ENCODE measurements at regions not wholly inside any gene's neighbourhood (a gene's known extent, or its start where the extent isn't known, plus 50 kb on each side); places are given as distances from the start of the nearest gene placed in this dataset.

- intact Hi-C loops (cut with DNase I) = no loop called here
- H3K9me3 ChIP-seq = no peaks in the 10 kb centered on the region
- TF ChIP-seq, protein P1, sequence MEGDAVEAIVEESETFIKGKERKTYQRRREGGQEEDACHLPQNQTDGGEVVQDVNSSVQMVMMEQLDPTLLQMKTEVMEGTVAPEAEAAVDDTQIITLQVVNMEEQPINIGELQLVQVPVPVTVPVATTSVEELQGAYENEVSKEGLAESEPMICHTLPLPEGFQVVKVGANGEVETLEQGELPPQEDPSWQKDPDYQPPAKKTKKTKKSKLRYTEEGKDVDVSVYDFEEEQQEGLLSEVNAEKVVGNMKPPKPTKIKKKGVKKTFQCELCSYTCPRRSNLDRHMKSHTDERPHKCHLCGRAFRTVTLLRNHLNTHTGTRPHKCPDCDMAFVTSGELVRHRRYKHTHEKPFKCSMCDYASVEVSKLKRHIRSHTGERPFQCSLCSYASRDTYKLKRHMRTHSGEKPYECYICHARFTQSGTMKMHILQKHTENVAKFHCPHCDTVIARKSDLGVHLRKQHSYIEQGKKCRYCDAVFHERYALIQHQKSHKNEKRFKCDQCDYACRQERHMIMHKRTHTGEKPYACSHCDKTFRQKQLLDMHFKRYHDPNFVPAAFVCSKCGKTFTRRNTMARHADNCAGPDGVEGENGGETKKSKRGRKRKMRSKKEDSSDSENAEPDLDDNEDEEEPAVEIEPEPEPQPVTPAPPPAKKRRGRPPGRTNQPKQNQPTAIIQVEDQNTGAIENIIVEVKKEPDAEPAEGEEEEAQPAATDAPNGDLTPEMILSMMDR (IDR thresholded peaks at IDR 0.05) = no peak
- H3K4me1 ChIP-seq = no peaks in the 10 kb centered on the region
- ATAC-seq (no peak), FAIRE-seq (no peak), DNase-seq (no peak)
- no peak overlapping the region for H3K4me3 ChIP-seq
- 80 to 83% methylated on average over 2 of the region's 2 CpGs for WGBS, 2 donors
- H3K36me3 ChIP-seq = no peaks in the 10 kb centered on the region
- H3K27ac ChIP-seq = no peak overlapping the region
- H3K27me3 ChIP-seq = no peaks in the 10 kb centered on the region
Measured at GRCh38 chr5:53183880-53184279, 74.3 kb upstream of the MOCS2 start.

- no peak for FAIRE-seq
Measured at GRCh38 chr5:53191548-53192165, 82.1 kb upstream of the MOCS2 start.

DNA sequence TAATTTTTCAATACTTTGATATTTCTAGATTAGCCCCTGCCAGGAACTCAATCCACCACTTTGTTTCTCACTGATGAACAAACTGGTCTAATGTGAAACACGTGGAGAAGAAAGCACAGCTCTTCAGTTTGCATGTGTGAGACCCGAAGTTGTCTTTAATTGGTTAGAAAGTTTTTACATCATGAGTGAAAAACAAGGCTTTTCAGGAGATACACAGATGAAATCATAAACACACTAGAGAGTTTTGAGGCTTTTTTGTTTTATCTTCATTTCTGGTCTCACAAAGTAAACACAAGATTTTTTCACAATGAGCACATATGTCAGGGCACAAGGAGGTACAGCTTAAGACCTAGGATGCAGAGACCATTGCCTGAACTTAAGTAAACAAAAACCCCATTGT, 84.5 kb upstream of the MOCS2 start:
- no peaks in the 10 kb centered on the region for H3K9me3 ChIP-seq
- H3K4me1 ChIP-seq = no peaks in the 10 kb centered on the region
- ATAC-seq (no peak), FAIRE-seq (no peak), DNase-seq (no peak)
- WGBS, 2 donors = 28 to 44% methylated on average over 2 of the region's 2 CpGs
- intact Hi-C loops (cut with DNase I) = no loop called here
- TF ChIP-seq, protein P1 (IDR thresholded peaks at IDR 0.05) = no peak
- H3K27me3 ChIP-seq = no peaks in the 10 kb centered on the region
- no peak overlapping the region for H3K27ac ChIP-seq
- no peak overlapping the region for H3K4me3 ChIP-seq
- H3K36me3 ChIP-seq = no peaks in the 10 kb centered on the region

More at GRCh38 chr5:53191548-53192165, 82.1 kb upstream of the MOCS2 start:
- DNase-seq (no peak), ATAC-seq (no peak)
- intact Hi-C loops (cut with DNase I) = no loop called here
- WGBS, 2 donors = 45 to 56% methylated on average over 4 of the region's 4 CpGs
- no peaks in the 10 kb centered on the region for H3K36me3 ChIP-seq
- no peak overlapping the region for H3K27ac ChIP-seq
- no peaks in the 10 kb centered on the region for H3K27me3 ChIP-seq
- TF ChIP-seq, protein P1 (IDR thresholded peaks at IDR 0.05) = no peak
- no peaks in the 10 kb centered on the region for H3K9me3 ChIP-seq
- H3K4me3 ChIP-seq = no peak overlapping the region
- H3K4me1 ChIP-seq = no peaks in the 10 kb centered on the region

DNA sequence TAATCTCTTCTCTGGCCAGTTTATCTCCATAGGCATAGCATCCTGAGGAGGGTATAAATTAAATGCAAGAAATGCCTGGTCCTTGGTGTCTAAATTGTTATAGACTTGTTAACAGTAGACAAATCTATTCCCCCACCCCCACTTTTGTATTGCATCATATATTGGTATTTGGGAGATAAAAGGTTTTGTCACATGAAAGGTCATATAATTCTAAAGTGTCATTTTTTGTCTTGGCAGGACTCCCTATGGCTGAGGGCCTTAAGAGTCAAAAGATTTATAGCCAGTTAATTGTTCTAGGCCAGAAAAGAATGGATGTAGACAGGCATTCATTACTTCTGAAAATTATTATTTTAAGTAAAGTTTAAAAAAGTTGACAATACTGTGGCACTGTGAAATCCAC, 90.3 kb upstream of the MOCS2 start:
- H3K27ac ChIP-seq = no peak overlapping the region
- H3K4me1 ChIP-seq = no peaks in the 10 kb centered on the region
- H3K36me3 ChIP-seq = no peaks in the 10 kb centered on the region
- DNase-seq (no peak), FAIRE-seq (no peak), ATAC-seq (no peak)
- TF ChIP-seq, protein P1 (IDR thresholded peaks at IDR 0.05) = no peak
- H3K4me3 ChIP-seq = no peak overlapping the region
- intact Hi-C loops (cut with DNase I) = no loop called here
- no peaks in the 10 kb centered on the region for H3K9me3 ChIP-seq
- H3K27me3 ChIP-seq = no peaks in the 10 kb centered on the region

- Histone ChIP-seq H3K36me3 (no peaks in the 10 kb centered on the region), H3K27ac (no peak overlapping the region), H3K9me3 (no peaks in the 10 kb centered on the region), H3K4me1 (no peaks in the 10 kb centered on the region), H3K4me3 (no peak overlapping the region), H3K27me3 (no peaks in the 10 kb centered on the region)
- no peak for DNase-seq
- ATAC-seq = no peak
- 78 to 79% methylated on average over 8 of the region's 8 CpGs for WGBS, 2 donors
- TF ChIP-seq, protein P1 (IDR thresholded peaks at IDR 0.05) = no peak
- intact Hi-C loops (cut with DNase I) = no loop called here
- no peak for FAIRE-seq
Measured at GRCh38 chr5:53200306-53200705, 90.7 kb upstream of the MOCS2 start.
